ENCODE measurements at regions not wholly inside any gene's neighbourhood (a gene's known extent, or its start where the extent isn't known, plus 50 kb on each side); places are given as distances from the start of the nearest gene placed in this dataset.

DNA sequence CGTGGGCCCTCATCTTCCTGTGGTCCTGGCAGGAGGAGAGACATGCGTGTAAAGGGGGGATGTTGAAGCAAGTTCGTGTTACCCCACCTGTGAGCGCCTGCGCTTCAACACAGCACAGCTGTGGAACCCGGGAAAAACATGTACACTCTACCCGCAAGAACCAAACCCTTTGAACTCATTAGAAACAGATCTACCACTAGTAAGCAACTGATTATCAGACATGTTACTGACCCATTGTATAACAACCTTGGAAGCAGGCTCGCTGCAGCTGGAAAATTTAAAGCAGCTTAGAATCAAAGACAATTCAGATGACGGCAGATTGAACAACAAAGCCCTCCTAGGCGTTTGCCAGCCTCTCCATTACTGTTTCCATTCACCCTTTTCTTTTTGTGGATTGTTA is 771.7 kb upstream of the SALL3 start:
- DNase-seq (ENCODE audit: low read depth): no peak

DNA sequence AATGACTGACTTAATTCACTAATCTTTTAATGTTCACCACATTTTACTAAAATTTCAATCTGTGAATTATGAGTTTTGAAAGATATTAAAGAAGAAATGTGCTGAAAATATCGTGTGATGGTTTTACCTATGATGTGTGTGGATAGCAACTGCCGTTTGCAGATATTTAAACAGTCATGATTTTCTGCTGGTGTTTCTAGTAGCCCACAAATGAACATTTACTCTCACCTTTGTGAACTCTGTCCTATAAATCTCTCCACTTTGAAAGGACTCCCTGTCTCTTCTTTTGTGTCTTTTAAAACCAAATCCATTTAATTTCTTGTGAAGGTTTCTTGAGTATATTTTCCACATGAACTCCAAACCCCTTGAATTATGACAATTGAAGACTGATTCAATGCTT is 771.2 kb upstream of the SALL3 start:
- no peak for DNase-seq (ENCODE audit: low read depth)

DNA sequence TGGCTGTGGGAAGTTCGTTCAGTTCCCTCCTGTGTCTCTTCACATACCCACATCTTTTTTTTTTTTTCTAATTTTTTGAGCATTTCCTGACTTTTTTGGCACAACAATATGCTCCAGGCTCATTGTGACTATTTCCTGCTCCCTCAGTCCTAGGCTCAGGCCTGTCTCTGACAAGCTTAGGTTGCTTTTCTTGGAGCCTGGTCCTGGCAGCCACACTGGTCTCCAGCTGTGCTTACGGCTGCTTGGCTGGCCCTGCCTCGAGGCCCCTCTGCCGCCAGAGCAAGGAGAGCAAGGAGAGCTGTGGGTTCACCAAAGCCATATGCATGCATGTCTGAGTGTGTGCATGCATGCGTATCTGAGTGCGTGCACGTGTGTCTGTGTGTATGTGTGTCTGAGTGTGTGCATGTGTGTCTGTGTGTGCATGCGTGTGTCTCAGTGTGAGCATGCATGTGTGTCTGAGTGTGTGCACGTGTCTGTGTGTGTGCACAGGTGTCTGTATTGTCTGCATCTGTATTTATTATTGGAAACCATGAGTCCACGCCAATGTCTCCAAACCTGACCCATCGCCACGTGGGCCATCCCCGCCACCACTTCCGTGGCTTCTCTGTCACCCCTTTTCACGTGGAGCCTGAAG is 766.1 kb upstream of the SALL3 start:
- DNase-seq (ENCODE audit: low read depth): no peak

DNA sequence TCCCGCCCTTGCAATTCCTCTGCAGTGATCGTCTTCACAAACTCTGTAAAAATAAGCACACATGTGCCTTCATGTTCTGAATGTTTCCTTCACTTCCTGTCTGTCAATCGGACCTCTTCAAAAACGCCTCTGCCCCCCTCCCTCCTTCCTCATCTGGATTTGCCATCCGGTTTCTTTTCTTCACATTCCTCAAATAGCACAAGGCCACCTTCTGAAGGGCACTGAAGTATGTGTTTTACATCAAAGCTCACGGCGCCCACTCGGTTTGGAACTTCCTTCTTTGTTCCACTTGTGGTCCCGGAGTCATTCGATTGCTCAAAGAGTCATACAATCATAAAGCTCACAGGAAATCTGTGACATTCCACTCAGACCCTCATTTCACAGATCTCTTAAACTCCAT is 758.1 kb upstream of the SALL3 start:
- no peak for DNase-seq (ENCODE audit: low read depth)

DNA sequence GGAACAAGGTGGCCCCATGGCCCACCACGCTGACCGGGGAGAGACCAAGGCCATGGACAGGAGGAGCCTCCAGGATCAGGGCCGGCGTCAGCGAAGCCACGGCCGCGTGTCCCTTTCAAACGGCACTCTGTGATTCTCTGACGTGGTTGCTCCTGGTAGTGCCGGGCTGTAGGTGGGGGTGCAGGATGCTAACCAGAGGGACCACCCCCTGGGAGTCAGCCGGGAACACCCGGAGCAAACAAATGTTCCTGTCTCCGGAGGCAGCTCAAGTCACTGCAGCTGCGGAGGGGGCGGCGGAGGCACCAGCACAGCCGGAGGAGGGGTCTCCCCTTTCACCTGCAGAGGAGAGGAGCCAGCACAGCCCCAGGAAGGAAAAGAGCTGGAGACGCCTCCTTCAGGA is 750.6 kb upstream of the SALL3 start:
- DNase-seq (ENCODE audit: low read depth): no peak

DNA sequence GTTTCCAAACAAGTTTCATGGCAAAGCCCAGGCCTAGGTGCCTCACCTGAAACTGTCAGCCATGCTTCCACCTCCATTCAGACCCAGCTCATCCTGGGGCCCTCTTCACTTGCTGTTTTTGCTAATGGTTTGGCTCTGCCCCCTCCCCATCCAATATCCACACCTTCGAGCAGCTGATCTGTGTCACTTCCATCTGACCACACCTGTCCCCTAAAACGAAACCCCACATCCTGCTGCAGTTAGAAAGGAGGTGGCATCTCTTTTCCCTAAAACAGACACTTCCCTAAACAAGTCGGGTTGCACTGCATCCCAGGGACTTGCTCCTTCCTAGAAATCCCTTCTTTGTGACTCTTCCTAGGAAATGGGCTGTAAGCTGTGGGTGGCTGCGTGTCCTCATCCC is 748.7 kb upstream of the SALL3 start:
- DNase-seq (ENCODE audit: low read depth): no peak

DNA sequence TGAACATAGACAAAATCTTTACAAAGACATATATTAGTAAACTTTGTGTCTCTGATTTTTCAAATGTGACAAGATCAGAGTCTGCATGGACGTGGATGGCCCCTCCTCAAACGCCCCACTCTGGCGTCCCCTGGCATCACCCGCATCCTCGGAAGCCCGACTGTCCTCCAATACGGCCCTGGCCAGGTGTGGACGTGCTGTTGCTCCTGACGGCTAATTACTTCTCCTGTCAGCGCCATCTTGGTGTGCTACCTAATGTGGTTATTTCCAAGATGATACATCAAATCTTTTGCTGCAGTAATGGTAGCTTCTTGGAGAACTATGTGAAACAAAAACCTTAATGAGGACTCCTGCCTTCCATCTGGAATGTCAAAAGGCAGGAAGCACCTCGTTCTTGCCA is 747.4 kb upstream of the SALL3 start:
- no peak for DNase-seq (ENCODE audit: low read depth)

DNA sequence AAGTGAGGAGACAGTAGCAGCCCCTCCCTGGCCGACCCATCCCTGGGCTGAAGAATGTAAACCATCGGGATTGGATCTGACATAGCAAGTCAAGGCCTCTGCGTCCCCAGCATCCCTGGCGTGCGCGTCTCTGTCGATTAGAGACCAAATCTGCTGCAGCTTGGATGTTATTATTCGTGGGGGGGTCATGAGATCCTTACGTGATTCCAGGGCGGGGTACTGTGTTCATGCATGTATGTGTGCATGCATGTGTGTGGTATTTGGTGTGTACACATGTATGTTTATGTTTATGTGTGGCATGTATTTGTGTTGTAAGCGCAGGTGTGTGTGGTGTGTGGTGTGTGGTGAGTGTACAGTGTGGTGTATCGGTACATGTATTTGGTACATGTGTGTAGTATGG is 741.8 kb upstream of the SALL3 start:
- no peak for DNase-seq (ENCODE audit: low read depth)

DNA sequence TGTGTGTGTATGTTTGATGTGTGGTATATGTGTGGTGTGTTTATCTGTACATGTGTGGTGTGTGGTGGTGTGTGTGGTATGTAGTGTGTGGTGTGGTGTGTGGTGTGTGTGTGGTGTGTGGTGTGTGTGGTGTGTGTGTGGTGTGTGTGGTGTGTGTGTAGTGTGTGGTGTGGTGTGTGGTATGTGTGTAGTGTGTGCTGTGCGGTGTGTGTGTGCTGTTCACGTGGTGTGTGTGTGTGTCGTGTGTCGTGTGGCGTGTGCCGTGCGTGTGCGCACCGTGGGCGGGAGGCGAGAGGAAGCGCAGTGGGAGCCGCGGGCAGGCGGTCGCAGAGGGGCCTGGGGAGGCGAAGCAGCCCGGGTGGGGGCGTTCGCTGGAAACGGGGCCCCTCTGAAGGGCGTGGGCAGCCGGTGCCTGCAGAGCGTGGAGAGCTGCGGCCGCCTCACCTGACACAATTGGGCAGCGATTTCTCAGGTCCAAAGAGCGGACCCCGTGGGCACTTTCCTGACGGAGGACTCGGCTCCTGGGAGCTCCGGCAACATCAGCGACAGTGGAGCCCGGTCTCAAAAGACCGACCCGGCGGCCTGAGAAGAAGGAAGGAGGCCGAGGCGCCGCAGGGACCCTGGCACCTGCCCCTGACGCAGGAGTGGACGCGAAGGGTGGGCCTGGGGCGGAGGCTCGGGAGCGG is 741.1 kb upstream of the SALL3 start:
- no peak for DNase-seq (ENCODE audit: low read depth)

DNA sequence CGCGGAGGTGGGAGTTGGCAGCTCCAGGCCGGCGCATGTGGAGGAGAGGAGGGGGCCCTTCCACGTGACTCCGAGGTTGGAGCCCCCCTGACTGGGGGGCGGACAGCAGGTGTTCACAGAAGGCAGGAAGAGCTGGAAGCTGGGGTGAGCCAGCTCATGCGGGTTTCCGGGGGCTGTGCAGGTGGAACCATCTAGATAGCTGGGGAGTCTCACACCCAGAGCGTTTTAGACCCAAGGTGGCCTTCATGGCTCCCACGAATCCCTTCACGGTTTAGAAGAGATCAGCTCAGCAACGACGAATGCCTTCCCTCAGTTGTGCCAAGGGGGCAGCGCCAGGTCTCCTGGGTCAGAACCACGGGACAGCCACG is 740.5 kb upstream of the SALL3 start:
- DNase-seq (ENCODE audit: low read depth): no peak

DNA sequence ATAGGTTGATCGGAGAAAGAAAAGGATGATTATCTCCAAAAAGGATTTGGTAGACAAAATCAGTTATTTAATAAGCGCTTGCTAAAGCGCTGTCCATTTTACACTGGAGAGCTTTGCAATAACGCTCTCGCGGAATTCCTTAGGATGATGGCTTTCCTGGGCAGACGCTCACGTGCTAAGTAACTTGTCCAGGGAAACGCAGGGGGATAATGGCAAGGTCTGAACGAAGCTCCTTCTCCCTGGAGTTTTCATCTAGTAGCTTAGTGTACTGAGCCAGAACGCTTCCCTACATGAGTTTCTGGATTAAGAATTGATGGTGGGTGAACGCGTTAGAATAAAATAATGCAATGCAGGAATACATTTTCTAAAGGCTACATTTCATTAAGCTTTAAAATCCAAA is 739.5 kb upstream of the SALL3 start:
- no peak for DNase-seq (ENCODE audit: low read depth)

DNA sequence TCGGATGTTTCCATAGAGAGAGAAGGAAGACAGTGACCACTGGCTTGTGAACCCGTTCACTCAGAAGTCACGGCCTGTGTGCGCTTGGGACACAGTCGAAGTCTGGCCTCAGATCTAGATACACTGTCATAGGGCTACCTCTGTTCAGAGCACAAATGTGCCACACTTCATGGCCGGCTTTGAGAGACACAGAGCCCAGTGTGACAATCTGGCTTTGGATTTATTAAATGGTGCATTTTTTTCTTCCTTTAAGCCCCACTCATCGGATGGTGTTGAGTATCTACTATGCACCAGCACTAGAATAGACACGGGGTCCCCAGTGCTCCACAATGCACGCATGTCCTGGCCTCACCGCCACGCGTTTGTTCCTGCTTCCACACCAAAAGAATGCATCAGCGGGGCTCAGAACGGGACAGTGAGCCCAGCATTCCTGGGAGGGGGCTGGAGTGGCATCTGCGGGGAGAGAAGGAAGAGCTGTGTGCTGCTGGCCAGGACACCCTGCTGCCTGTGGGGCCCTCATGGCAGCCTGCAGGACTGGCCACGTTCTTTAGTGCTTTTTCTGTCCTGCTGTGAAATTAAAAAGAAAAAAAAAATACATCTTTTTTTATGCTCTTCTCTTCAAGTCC is 738.9 kb upstream of the SALL3 start:
- no peak for DNase-seq (ENCODE audit: low read depth)

DNA sequence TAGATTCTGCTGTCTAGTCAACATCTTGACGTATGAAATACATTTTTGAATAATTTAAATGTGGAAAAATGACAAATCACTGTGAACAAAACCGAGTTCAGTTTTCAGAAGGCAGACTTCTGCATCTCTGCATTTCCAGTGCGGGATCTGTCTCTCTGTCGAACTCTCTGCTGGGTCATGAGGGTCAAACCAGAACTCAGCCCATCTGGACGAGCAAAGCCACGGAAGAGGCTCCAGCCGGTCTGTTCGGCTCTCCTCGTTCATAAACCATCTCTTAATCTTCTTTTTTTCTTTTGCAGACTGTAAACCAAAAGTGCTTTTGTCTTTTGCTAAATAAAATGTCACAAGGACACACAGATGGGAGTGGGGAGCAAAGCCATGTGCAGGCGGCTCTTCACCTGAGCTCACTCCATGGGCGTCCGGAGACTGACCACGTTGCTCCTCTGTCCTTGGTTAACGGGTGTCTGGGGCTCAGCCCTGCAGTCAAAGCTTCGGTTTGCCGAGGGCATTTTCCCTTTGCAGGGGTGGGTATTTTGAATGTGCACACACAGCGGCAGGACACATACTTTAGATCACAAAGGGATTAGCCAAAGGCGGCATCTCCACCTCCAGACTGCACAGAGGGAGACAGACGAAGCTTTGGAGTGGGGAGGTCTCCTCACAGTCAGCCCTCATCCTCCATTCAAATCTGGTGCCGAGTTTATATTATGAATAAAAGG is 737.9 kb upstream of the SALL3 start:
- no peak for DNase-seq (ENCODE audit: low read depth)

DNA sequence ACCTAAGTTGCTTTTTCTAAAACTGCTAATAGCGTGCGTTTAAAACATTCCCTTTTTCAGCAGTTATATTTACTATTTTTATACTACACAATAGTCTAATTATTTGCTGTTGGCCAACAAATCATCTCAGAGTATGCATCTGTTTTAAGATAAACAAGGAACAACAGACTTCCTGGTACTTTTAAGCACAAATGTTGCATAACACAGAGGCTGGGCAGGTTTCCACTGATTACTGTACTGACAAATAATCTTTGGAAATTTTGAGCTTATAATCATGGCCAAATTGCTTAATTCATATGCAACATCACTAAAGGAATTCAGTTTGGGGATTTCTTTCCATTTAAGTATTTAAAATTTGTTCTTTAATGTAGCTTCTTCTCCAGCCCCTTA is 737.4 kb upstream of the SALL3 start:
- no peak for DNase-seq (ENCODE audit: low read depth)

DNA sequence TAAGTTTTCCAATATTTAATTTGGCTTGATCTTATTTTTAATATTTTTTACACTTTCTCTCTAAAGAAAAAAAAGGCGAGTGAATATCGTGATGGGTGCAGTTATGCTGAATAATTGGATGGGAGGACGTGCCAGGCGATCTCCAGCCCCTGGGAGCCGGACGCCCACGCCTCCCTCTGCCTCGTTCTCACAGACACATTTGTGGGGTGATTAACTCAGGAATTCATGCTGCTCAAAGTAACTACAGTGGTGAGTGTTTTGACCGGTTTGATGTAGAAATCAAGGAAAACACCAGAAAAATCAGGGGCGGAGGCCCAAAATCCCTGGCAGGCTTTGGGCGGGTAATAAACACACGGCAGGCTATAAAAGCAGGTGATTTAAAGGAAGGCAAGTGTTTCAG is 736.8 kb upstream of the SALL3 start:
- no peak for DNase-seq (ENCODE audit: low read depth)

DNA sequence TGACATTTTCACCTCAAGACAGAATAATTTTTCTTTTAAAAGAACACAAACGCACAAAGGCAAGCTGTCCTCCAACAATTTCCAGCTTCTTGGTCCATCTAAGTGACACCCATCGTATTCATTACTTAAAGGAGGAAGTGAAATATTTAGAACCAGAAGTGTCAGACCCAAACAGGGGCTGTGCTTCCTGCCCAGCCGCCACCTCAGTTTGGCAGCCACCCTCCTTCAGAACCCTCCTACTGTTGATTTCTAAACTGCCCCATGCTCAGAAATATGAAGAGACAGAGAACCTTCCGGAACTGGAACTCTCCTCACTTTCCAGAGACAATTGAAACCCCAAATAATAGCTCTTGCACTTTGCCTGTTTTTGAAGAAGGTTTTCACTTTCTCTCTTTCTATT is 734.8 kb upstream of the SALL3 start:
- DNase-seq (ENCODE audit: low read depth): no peak

DNA sequence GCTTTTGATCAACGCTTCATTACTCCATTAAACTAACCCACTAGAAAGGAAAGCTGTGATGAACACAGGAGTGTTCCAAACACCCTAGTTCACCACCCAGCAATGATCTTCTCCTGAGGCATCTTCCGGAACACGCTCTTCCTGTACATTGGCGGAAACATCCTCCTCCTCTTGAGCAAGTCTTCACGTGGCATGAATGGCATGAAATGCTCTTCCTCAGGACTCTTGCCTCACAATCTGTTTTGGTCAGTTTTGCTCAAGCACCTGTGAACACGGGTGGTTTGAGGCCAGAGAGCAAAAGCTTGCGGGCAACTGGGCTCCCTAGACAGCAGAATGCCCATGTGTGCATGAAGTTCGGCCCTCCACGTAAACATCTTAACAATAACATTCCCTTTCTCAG is 734.2 kb upstream of the SALL3 start:
- no peak for DNase-seq (ENCODE audit: low read depth)

DNA sequence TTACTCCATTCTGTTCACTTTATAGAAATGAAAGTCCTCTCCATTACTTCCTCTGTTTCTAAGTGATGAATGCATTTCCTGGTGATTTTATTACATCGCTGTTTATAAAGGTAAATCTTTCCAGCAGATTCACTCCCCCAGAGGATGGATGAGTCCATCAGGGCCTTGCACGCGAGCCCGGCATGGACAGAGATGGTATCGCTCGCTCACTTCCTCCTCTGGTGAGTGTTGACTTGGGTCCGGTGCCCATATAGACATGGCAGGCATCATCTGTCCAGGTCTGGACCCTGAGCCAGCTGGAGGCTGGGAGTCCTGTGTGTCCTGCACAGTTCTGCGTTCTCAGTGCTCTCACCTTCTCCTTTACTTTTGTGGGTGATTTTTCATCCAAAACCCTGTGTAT is 733.6 kb upstream of the SALL3 start:
- no peak for DNase-seq (ENCODE audit: low read depth)

DNA sequence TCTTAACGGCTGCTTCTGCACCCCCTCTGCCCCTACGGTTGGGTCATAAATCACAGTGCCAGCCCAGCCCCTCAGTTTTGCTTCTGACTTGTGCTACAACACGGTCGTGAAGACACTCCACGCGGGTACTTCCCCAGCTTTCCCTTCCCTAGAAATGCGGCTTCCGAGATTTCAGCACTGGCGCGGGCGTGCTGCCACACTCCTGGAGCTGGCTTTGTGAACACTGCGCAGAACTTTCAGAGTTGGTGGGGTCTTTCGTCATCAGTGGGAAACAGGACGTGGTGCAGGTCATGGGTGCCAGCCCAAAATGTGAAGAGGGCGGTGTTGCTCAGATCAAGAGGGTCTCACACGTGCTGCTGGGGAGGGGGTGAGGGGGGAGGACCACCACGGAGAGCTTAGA is 733.0 kb upstream of the SALL3 start:
- DNase-seq (ENCODE audit: low read depth): no peak

DNA sequence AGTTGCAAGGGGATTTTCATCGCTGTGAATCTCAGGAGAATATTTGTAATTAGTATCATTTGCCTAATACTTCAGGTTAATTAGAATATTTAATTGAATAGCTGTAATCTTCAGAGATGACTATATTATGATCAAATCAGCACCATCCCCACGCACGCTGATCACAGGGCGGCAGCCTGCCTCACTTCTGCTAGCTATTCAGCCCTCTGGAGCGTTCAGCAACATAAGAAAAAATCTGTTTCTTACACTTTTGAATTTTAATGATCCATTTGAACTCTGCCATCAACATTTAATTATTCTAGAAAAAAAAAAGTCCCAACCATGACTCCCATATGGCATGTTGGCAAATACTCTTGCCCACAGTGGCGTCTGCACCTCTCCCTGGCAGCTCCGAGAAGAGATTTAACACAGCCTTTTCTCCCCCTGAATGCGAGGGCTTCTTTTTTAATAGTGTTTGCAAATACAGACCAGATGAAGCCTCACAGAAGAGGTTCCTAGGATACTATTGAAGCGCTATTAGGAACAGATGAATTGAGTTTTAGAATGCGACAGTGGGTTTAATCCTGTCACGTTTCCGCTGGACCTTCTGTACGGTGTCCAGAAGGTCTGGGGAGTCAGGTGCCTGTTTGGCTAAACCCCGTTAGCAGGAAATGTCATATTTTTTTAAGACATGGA is 731.9 kb upstream of the SALL3 start:
- DNase-seq (ENCODE audit: low read depth): no peak

DNA sequence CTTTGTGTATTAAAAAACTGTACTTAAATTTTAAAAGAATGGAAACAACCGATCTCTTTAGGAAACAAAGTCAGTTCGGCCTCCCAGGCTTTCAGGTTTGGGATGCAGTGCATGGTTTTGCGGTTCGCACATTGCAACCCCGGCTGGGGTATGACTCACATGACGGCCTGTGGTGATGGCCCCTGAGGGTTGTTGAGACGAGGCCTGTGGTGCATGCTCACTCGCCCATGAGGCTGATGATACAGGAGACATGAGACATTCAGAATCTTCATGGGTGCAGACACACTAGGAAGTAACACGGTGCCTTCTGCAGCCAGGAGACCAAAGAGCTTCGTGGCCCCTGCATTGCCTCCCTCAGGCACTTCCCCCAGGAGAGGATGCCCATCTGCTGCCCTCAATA is 724.6 kb upstream of the SALL3 start:
- no peak for DNase-seq (ENCODE audit: low read depth)

DNA sequence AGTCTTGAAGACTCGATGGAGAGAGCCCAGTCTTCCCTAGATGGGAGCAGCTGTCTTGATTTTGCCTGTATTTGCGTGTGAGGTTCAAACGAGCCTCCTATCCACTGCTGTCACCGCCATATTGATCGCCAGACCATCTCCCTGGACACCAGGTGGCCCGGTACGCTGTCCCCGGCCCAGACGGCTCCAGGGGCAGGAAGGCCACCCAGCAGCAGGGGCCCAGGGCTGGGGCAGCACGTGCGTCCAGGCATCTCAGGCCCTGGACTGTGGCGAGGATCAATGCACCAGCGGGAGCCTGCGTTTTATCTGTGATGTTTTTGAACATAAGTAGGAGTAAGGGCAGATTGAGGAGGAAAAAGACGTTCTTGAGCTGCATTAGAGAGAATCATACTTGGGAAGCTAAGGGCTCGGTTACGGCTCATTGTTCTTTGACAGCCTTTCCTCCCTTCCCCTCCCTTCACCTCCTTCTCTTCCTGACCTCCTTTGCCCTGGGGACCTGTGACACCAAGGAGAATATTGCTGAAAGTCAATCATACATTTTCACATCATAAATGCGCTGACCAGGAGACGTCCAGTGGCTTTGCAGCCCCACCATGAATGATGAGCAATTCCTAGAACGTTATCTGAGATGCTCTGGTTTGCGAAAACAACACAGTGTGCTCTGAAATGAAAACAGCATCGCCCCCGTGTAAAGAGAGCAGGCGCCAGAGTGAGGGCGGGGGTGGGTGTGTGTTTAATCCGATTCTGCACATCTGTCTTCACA is 711.2 kb upstream of the SALL3 start:
- DNase-seq (ENCODE audit: low read depth): no peak
